NOMO-1 treated with DMSO at 0.1 percent for 48 hours (cell line): ENCODE measurements at regions not wholly inside any gene's neighbourhood (a gene's known extent, or its start where the extent isn't known, plus 50 kb on each side); places are given as distances from the start of the nearest gene placed in this dataset.

ENCODE experiments used
- DNase-seq: peaks from one replicate; lab custom pipeline; 2025; ENCODE audit not compliant: unreplicated experiment; lab: John Stamatoyannopoulos, UW

GRCh38 chr13:106433066-106433465 lies 102.4 kb downstream of the EFNB2 start:
- no peak for DNase-seq

DNA sequence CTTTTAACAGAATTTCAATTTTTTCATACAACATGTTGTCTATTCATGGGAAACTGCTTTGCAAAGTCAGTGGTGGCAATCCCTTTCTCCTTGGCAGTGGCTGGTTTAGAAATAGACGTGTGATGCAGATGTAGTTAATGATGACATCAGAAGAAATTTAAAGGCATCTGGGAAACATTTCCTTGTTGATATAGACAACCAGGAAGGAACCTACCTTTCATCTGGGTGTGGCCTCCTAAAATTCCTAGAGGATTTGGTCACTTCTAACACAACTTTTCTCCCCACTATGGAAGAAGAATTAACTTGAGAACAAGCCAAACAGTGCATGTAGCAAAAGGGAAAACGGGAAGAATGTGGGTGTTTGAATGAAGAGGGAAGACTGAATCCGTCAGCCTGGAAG lies 102.8 kb downstream of the EFNB2 start:
- DNase-seq = no peak

DNA sequence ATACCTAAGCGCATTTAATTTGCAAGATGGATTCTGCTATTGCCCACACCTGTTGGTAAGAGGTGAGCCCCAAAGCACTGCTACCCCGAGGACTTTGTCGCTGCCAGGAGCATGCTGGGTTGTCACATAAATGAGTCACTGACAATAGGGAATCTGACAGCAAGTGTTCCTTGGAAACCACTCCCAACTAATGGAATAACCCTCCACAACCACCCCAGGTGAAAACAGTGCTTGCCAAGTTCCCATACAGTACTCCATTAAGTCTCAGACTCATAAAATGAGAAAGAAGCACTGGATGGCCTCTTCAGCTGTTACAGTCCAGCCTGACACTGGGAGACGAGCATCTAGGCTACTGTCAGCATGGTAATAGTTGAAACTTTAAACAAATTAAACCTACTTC lies 108.6 kb downstream of the EFNB2 start:
- DNase-seq = no peak

DNA sequence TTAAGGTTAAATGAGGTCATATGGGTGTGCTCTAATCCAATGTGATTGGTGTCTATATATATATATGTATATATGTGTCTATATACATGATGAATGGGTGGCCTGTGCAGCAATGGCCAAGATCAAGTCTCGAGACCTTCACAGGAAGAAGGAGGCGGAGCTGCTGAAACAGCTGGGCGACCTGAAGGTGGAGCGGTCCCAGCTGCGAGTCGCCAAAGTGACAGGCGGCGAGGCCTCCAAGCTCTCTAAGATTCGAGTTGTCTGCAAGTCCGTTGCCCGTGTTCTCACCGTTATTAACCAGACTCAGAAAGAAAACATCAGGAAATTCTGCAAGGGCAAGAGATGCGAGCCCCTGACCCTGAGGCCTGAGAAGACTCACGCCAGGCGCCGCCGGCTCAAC lies 109.8 kb downstream of the EFNB2 start:
- no peak for DNase-seq

DNA sequence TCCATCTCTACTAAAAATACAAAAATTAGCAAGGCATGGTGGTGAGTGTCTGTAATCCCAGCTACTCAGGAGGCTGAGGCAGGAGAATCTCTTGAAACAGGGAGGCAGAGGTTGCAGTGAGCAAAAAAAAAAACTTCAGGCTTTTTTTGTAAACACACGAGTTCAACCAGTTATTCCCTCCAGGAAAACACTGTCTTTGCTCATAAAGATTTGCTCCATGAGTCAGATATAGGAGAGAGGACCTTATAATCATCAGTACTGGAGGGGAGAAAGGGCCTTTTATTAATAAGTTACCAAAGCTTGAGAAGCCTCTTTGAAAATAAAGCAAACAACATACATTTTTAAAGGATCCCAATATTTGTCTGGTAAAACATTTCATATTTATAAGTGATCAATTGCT lies 110.7 kb downstream of the EFNB2 start:
- DNase-seq = no peak

DNA sequence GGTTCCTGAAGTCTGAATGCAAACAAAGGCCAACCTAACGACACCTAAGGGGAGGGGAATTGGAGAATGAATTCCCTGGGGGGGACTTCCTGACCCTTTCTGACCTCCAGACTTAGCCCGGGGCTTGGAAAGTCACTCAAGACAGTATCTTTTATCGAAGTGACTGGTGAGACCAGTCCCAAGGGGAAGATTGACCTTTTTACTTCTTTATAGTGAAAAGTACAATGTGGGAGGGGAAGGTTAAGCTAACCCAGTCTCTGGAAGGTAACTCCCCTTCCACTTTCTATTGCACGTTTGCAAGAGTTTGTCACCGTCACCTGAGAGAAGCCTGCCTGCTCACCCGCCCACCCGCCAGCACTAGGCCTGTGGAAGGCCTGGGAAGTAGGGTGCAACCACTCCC lies 111.9 kb downstream of the EFNB2 start:
- DNase-seq = no peak

- no peak for DNase-seq
Measured at GRCh38 chr13:106418556-106418955, 116.9 kb downstream of the EFNB2 start.

DNA sequence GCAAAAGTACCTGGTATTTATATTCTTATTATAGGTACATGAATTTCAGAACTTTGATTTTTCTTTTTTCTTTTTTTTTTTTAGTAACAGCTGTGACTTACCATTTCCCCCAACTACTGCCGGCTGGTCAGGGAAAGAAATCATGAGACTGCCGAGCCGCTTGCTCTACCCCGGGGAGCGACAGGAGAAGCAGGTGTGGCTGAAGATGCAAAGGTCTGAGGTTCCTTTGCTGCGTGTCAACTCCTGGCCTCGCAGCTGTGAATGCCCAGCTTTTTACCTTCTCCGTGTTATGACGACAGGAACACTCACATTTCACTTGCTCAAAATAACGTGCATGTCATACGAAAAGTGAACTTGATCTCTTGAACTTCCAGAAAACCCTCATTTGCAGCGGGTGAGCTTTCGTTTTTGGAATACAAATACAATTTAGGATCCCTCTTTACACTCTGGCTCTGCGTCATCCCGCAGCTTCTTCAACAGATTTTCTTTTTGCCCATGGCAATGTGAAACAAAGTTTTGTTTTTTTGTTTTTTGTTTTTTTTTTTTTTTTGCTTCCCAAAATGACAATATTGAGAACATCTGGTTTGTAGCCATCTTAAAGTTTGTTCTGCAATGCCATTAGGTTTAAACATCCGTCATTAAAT lies 117.9 kb downstream of the EFNB2 start:
- no peak for DNase-seq

DNA sequence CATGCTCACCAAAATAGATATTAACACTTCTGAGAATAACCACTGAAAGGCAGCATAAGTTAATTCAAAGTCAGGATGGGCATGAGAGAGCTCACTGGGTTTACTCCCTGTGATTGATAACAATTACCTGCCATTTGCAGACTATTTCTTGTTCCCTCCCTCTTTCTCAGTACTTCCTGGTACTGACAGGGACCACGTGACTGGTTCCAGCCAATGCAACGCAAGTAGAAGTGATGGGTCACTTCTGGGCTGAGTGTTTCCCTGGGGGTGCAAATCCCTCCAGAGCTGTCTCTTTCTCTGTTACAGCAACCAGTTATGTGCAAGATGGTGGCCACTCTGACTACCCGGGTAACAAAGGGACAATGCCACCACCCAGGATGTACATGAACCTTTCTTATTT lies 118.8 kb downstream of the EFNB2 start:
- no peak for DNase-seq

DNA sequence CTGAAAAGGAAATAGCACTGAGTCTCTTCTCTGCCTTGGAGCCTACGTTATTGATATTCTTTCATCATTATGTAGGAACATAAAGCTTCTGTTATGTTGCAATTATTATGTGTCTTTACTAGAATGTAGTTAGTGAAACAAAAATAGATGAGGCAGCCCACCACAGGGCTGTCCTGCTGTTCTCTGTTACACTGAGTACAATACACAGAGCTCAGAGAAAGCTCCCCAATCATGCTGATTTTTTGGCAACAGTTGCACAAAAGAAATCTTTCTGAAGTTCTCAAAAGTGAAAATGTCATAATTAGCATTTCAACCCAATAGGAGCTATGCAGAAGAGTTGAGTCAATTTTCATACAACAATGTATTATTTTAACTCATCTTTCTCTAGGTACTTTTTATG lies 119.5 kb downstream of the EFNB2 start:
- no peak for DNase-seq

- no peak for DNase-seq
Measured at GRCh38 chr13:106415442-106415841, 120.0 kb downstream of the EFNB2 start.

- DNase-seq = no peak
Measured at GRCh38 chr13:106407338-106407737, 128.1 kb downstream of the EFNB2 start.

DNA sequence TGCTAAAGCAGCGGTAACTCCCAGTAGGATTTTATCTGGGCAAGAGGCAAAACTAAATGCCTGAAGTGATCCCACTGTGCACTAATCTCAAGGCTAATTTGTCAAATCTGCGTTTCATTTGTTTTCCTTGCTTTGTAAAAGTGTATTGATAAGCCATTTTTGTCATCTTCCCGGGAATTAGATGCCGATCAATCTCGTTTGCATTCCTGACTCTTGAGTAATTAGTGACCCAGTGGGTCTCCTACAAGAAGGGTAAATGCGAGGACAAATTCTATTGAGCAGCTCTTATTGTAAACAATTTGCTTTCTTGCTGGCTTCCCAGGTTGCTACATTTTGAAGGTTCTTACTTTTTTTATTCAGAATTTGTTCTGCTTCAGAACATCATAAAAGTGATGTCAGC lies 129.7 kb downstream of the EFNB2 start:
- no peak for DNase-seq

DNA sequence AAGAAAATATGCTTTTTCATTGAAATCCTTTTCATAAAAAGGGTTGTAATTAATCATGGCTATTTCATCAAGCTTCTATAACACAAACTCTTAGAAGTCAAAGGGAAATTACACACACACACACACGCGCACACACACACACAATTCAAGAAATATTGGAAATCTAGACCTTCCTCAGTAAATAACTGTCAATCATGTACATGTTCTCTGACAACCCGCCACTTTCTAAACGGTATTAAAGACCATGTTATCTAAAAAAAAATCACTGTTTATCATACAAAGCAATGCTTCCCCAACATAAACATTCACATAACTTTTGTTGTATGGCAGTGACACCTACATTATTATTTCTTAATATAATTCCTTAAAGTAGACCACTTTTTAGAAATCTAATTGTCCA lies 132.2 kb downstream of the EFNB2 start:
- no peak for DNase-seq

- no peak for DNase-seq
Measured at GRCh38 chr13:106402866-106403265, 132.6 kb downstream of the EFNB2 start.

DNA sequence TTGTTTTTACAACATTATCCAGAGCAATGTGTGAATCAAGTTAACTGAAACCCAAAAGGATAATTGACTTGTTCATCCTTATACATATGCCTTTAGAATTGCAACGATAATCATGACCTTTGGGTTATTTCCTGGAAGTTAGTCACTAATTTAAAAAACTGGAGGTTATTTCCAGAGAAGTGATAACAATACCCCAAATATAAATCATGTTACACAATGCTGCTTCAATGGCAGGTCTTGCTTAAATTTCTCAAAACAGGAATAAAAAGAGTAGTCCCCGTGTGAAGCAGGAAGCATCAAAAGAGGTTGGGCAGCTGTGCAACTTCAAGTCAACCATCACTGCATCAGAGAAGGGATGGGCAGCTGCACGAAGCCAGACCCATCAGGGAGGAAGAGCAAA lies 134.4 kb downstream of the EFNB2 start:
- peak; percentile 21 for DNase-seq

DNA sequence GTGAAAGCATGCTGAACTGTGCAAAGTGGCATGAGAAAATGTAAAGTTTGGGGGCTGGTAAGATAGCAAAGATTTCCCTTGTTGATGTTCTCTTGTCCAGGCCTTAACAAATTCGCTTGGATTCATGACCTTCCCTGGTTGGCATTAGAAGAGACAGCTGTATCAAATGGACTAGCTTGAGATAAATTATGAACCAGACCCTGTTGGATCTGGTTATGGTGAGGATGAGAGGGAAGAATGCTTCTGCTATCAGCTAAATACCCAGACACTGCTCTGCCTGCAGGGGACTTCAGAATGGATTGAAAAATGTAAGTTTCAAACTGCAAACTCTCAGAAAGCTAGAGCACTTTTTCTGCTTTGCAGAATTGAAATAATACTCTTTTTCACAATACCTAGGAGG lies 135.2 kb downstream of the EFNB2 start:
- no peak for DNase-seq

GRCh38 chr13:106398289-106398688 lies 137.2 kb downstream of the EFNB2 start:
- DNase-seq = no peak

- DNase-seq = no peak
Measured at GRCh38 chr13:106393776-106394175, 141.7 kb downstream of the EFNB2 start.

DNA sequence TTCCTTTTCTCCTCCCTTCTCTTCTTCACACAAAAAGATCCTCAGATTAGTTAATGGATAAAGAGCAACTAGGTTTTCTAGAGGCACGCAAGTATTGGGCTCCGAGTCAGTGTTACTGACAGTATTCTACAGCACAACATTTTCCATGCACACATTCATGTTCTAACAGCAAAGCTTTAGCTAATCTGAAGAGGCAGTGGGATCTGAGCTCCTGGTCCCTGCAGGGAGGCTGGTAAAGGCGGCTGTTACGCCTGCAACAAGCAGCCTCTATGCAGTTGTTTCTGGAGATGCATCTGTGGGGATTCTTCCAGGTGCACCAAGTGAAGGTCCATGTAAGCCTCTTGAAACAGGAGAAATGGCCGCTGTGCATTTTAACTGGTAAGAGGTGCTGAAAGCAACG lies 143.8 kb downstream of the EFNB2 start:
- no peak for DNase-seq

DNA sequence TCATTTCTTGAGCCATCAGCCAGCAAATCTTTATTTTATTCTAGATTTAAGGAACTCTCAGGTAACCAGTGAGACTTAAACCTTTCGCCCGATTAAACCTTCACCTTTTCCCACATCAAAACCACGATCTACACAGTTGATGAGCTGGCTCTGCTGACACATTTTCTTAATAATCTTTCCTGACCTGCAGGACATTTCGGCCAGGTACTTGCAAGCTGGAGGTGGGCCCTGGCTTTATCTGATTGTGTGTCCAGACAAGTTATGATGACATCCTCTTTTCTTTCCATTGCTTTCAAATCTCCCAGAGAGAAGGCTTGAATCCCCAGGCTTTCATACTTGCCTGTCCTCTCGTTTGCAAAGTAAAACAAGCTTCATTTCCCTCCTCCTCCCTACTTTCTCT lies 144.2 kb downstream of the EFNB2 start:
- no peak for DNase-seq

DNA sequence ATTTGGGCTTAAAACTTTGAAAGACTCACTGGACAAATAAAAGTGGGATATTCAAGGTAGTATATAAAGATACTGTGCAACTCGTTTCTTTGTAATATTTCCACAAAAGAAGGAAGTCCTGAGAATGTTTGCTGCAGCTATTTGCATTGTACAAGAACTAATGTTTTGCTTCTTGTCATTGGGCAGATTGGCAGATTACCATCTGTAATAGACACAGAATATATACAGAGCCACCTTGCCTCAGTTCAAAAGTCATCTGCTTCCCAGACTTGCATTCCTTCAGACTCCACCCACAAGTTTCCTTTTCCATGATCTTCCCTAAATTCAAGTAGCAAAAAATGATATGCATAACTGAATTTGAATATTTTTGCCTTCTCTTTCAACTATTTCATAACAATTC lies 145.1 kb downstream of the EFNB2 start:
- no peak for DNase-seq

- no peak for DNase-seq
Measured at GRCh38 chr13:106385654-106386053, 149.8 kb downstream of the EFNB2 start.

DNA sequence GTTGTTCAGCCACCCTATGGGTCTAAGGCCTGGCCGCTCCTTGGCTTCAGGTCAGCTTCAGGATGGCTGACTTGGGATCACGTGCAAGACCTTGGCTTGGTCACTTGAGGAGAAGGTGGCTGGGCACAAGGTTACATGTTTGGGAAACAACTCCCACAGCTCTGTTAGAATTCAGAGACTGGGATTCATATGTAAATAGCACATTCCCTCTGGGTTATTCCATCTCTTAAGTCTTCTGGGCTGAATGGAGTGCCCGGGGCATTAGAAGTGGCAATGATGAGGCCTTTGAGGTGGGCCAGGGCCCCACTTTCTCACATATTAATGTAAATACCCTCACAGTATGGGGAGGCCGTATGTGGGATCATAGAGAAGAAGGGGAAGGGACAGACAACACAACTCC lies 150.9 kb downstream of the EFNB2 start:
- no peak for DNase-seq
